GM13976 (cell line): ENCODE measurements at regions not wholly inside any gene's neighbourhood (a gene's known extent, or its start where the extent isn't known, plus 50 kb on each side); places are given as distances from the start of the nearest gene placed in this dataset.

Source experiments
- DNase-seq: peaks from one replicate; pipeline ENCODE4 v3.0.0; 2012; ENCODE audit warnings: low spot score
- in situ Hi-C: fragments of 300-500 bp; cut with MboI; formaldehyde crosslinking; loops from one replicate; pipeline ENCODE4 v1.12.0; 2022; ENCODE audit warnings: low sequenced_read_pairs, mixed read lengths, inconsistent platforms; ENCODE audit not compliant: unreplicated experiment
- TF ChIP-seq, protein P1 (sequence below): IDR thresholded peaks from 2 replicates; pipeline ENCODE4 v1.5.1; 2012; ENCODE audit warnings: borderline replicate concordance, mild to moderate bottlenecking; ENCODE audit not compliant: insufficient read depth; ENCODE audit errors: extremely low read depth, missing control alignments, control extremely low read depth

DNA sequence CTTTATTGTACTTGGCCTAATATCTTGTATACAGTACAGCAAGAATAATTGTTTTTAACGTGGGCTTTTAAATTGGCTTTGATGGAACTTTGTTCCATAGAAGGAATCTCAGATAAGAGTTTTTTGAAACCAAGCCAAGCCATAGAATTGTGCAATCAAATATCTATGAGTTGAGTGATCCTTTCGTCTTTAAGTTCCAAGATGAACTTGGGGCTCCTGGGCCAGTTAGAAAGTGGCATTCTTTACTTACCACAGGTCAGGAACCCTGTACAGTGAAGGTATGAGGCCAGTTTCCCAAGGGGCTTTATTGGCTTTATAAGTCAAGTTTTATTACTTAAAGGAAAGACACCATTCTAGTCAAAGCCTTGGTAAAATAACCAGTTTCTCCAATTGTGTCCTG lies 2104.2 kb downstream of the PCDH7 start:
- in situ Hi-C loops: no loop called here
- TF ChIP-seq, protein P1, sequence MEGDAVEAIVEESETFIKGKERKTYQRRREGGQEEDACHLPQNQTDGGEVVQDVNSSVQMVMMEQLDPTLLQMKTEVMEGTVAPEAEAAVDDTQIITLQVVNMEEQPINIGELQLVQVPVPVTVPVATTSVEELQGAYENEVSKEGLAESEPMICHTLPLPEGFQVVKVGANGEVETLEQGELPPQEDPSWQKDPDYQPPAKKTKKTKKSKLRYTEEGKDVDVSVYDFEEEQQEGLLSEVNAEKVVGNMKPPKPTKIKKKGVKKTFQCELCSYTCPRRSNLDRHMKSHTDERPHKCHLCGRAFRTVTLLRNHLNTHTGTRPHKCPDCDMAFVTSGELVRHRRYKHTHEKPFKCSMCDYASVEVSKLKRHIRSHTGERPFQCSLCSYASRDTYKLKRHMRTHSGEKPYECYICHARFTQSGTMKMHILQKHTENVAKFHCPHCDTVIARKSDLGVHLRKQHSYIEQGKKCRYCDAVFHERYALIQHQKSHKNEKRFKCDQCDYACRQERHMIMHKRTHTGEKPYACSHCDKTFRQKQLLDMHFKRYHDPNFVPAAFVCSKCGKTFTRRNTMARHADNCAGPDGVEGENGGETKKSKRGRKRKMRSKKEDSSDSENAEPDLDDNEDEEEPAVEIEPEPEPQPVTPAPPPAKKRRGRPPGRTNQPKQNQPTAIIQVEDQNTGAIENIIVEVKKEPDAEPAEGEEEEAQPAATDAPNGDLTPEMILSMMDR: no peak
- no peak for DNase-seq

DNA sequence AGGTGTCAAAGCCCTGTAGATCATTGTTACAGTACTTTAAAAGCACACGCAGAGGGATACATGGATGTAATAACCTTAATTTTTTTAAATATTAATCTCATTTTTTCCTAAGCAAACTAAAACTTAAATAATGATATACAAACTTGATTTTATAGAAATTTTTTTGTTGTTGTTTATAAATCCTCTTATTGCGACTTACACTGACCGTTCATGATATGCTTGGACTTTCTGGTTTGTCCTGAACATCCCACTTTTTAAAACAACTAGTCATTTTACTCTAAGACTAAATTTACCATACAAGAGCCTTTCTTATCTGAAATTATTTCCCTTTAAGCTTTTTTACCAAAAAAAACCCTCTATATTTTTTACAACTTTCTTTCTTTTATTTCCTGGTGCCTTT lies 2106.0 kb downstream of the PCDH7 start:
- DNase-seq: no peak
- TF ChIP-seq, protein P1: no peak
- in situ Hi-C loops: no loop called here

DNA sequence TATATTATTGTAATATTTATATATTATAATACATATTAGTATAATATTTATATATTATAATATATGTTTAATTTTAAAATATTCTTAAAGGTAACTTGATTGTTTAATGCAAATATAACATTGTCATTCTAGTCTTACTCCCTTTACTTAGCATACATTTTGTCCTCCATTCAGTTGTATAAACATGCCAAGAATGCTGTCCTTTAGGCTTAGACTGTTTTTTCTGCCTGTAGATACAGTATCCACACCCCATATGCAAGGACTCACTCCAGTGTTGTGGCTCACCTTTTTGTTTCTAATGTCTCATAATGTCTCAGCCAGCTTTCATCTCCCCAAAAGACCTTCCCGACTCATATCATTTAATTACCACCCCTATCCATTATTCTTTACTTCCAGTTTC lies 2110.0 kb downstream of the PCDH7 start:
- in situ Hi-C loops: no loop called here
- TF ChIP-seq, protein P1: no peak

DNA sequence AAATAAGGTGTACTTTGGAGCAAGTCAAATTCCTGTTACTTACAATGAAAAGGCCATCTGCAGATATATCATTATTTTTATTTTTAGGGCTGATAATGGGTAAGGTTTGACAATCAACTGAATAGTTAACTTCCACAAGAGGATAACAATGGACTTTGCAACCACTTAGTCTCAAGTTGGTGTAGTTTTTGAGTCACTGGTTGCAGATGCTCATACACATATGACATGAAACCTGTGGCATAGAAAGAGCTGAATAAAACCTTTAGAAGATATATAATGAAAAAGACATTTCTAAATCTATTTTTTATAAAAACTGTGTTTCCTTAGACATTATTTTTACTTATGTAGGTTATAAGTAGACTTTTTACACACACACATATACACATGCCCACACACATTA lies 2110.9 kb downstream of the PCDH7 start:
- no peak for DNase-seq
- in situ Hi-C loops: no loop called here
- TF ChIP-seq, protein P1: no peak

More for the DNA sequence above, 2110.0 kb downstream of the PCDH7 start:
- no peak for DNase-seq

DNA sequence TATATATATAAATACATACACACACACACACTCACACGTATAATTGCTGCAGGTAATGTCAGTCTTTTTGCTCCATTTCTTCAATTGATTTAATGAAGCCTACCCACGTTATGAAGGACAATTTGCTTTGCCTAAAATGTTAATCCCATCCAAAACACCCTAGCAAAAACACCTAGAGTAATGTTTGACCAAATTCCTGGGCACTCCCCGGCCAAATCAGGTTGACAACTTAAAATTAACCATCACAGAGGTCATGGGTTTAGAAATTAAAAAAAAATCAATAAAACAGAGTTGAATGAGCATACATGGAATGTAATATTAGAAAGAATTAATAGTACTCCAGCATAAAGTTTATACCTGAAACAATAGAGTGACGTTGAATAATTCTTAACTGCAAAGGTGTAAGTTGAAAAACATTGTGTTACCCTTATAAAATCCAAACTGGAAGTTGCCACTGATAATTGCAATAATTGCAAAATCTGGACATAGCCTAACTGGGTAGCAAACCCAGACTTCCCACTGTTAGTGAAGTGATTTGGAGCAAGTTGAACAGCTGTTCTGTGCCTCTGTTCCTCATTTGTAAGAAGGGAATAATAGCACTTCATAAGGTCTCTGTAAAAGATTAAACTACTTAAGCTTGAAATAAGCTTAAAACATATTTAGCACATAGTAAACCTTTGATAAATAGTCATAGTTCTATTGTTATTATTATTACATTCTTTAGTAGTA lies 2120.5 kb downstream of the PCDH7 start:
- TF ChIP-seq, protein P1: no peak
- DNase-seq: no peak
- in situ Hi-C loops: no loop called here

DNA sequence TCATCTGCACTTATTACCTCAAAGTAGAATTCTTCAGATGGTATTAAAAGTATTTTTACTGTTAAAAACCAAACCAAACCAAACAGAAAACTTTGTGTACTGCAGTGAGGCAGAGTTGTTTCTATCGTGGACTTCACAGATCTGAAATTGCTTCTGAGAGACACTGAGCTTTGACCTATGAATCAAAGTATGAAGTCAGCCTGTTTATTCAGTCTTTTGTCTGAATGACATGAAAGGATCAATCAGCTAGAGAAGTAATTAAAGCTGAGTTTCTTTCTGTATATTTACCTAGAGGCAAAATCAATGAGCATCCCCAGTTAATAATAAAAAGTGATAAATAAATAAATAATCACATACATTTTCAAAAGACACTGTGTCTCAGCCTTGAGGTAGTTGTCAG lies 2121.0 kb downstream of the PCDH7 start:
- in situ Hi-C loops: no loop called here
- DNase-seq: no peak
- TF ChIP-seq, protein P1: no peak

DNA sequence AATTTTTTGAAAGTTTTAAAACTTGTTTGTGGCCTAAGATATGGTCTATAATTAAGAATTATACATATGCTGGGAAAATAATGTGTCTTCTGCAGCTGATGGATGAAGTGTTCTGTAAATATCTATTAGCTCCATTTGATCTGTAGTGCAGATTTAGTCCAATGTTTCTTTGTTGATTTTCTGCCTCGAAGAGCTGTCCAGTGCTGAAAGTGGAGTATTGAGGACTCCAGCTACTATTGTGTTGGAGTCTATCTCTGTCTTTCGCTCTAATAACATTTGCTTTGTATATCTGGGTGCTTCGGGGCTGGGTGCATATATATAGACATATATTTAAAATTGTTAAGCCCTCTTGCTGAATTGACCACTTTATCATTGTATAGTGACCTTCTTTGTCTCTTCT lies 2127.3 kb downstream of the PCDH7 start:
- in situ Hi-C loops: no loop called here
- no peak for DNase-seq
- TF ChIP-seq, protein P1: no peak
